Fibroblast of lung (primary cell): ENCODE measurements at regions not wholly inside any gene's neighbourhood (a gene's known extent, or its start where the extent isn't known, plus 50 kb on each side); places are given as distances from the start of the nearest gene placed in this dataset.

Experiments used
- CTCF ChIP-seq, 2 donors: IDR thresholded peaks in 1 of 2; conservative IDR thresholded peaks in 1 of 2; 1 replicate in 1 of 2; 2 replicates in 1 of 2; pipeline ENCODE4 v1.5.1; 2011 to 2012; ENCODE audit warnings: low read length in 2 of 2, control low read depth in 1 of 2, inconsistent platforms in 1 of 2, low read depth in 1 of 2, mild to moderate bottlenecking in 1 of 2
- EZH2 ChIP-seq: IDR thresholded peaks from 2 replicates; pipeline ENCODE4 v1.5.1; 2012; ENCODE audit warnings: low read length, control low read depth, mild to moderate bottlenecking; ENCODE audit errors: missing control alignments

- no peak for TF ChIP-seq CTCF (conservative IDR thresholded peaks at IDR 0.05 in 1 of 2, IDR thresholded peaks at IDR 0.05 in 1 of 2; ENCODE audit: low read depth in 1 of 2, low read length in 2 of 2)
- no peak for TF ChIP-seq EZH2
Measured at GRCh38 chr3:178404961-178405360, 131.3 kb upstream of the KCNMB2 start.
